ENCODE measurements at regions not wholly inside any gene's neighbourhood (a gene's known extent, or its start where the extent isn't known, plus 50 kb on each side); places are given as distances from the start of the nearest gene placed in this dataset.

GRCh38 chr18:4557502-4557901 is 102.4 kb upstream of the DLGAP1 start:
- Histone ChIP-seq H2AK5ac (ENCODE audit: low read length, severe bottlenecking) (no peak overlapping the region), H3K79me1 (replicated peaks; ENCODE audit: low read length, poor library complexity, severe bottlenecking) (no peaks in the 10 kb centered on the region), H3K27me3 (ENCODE audit: control insufficient read depth in 1 of 2, insufficient read depth in 1 of 2, low read length in 2 of 2) (no peaks in the 10 kb centered on the region), H3K18ac (ENCODE audit: low read depth in 1 of 2, low read length in 2 of 2) (no peak overlapping the region), H3K4me3 (ENCODE audit: insufficient read depth in 1 of 2, low read depth in 1 of 2, low read length in 2 of 2) (no peak overlapping the region), H2BK15ac (ENCODE audit: low read depth, poor library complexity, severe bottlenecking) (no peak overlapping the region), H3K4me2 (ENCODE audit: low read length, poor library complexity, severe bottlenecking) (no peak overlapping the region), H4K91ac (ENCODE audit: low read length) (no peak overlapping the region), H2BK12ac (ENCODE audit: low read length in 2 of 2) (no peak overlapping the region), H3K9me3 (ENCODE audit: control insufficient read depth, low read length) (peaks cover 20% of the 10 kb centered on the region), H3K4ac (ENCODE audit: low read depth in 1 of 2, low read length in 2 of 2) (no peak overlapping the region), H2AFZ (ENCODE audit: low read depth, low read length) (no peak overlapping the region), H3K9ac (ENCODE audit: low read length) (no peak overlapping the region), H2BK5ac (ENCODE audit: low read depth, low read length, poor library complexity, severe bottlenecking) (no peak overlapping the region), H3K4me1 (ENCODE audit: control insufficient read depth, insufficient read depth, low read depth, low read length) (no peaks in the 10 kb centered on the region), H3K27ac (ENCODE audit: low read length, poor library complexity, severe bottlenecking) (no peak overlapping the region), H2BK120ac (ENCODE audit: low read depth, low read length) (no peak overlapping the region), H3K14ac (ENCODE audit: low read length in 2 of 2) (no peak overlapping the region), H3K23ac (ENCODE audit: low read length in 2 of 2) (no peak overlapping the region), H4K8ac (ENCODE audit: low read length) (no peak overlapping the region), H3K36me3 (ENCODE audit: control insufficient read depth in 1 of 2, insufficient read depth in 2 of 2, low read depth in 1 of 2, low read length in 2 of 2) (no peaks in the 10 kb centered on the region)
- WGBS, result no CpG with 5 or more reads among the region's 3 CpGs
- DNase-seq, result no peak

DNA sequence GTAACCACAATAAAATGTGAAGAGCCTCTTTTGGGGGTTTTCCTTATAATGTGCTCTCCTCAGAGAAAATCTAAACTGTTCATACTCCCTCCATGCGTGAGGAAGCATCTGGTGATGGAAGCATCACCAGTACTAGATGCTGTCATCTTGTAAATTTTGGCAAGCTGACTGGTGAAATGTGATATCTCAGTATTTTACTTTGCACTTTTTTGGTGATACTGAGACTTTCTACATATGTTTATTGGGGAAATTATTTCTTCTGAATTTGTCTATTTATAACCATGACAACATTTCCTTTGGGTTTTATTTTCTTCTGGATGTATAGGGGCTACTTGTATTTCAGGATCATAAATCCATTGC is 95.9 kb upstream of the DLGAP1 start:
- H3K4me2 ChIP-seq (ENCODE audit: low read length, poor library complexity, severe bottlenecking), result no peak overlapping the region
- H3K27ac ChIP-seq (ENCODE audit: low read length, poor library complexity, severe bottlenecking), result no peak overlapping the region
- no peaks in the 10 kb centered on the region for H3K36me3 ChIP-seq (ENCODE audit: control insufficient read depth in 1 of 2, insufficient read depth in 2 of 2, low read depth in 1 of 2, low read length in 2 of 2)
- H4K8ac ChIP-seq (ENCODE audit: low read length), result no peak overlapping the region
- no peak overlapping the region for H2BK12ac ChIP-seq (ENCODE audit: low read length in 2 of 2)
- H2AK5ac ChIP-seq (ENCODE audit: low read length, severe bottlenecking), result no peak overlapping the region
- no peak overlapping the region for H3K4me3 ChIP-seq (ENCODE audit: insufficient read depth in 1 of 2, low read depth in 1 of 2, low read length in 2 of 2)
- H2BK120ac ChIP-seq (ENCODE audit: low read depth, low read length), result no peak overlapping the region
- peaks cover 13% of the 10 kb centered on the region for H3K9me3 ChIP-seq (ENCODE audit: control insufficient read depth, low read length)
- H2BK15ac ChIP-seq (ENCODE audit: low read depth, poor library complexity, severe bottlenecking), result no peak overlapping the region
- no CpG with 5 or more reads among the region's 1 CpG for WGBS
- no peak overlapping the region for H4K91ac ChIP-seq (ENCODE audit: low read length)
- H2BK5ac ChIP-seq (ENCODE audit: low read depth, low read length, poor library complexity, severe bottlenecking), result no peak overlapping the region
- H3K27me3 ChIP-seq (ENCODE audit: control insufficient read depth in 1 of 2, insufficient read depth in 1 of 2, low read length in 2 of 2), result no peaks in the 10 kb centered on the region
- H3K4ac ChIP-seq (ENCODE audit: low read depth in 1 of 2, low read length in 2 of 2), result no peak overlapping the region
- H3K23ac ChIP-seq (ENCODE audit: low read length in 2 of 2), result no peak overlapping the region
- no peak for DNase-seq
- H3K79me1 ChIP-seq (replicated peaks; ENCODE audit: low read length, poor library complexity, severe bottlenecking), result no peaks in the 10 kb centered on the region
- no peak overlapping the region for H3K18ac ChIP-seq (ENCODE audit: low read depth in 1 of 2, low read length in 2 of 2)
- no peaks in the 10 kb centered on the region for H3K4me1 ChIP-seq (ENCODE audit: control insufficient read depth, insufficient read depth, low read depth, low read length)
- H2AFZ ChIP-seq (ENCODE audit: low read depth, low read length), result no peak overlapping the region
- no peak overlapping the region for H3K14ac ChIP-seq (ENCODE audit: low read length in 2 of 2)
- no peak overlapping the region for H3K9ac ChIP-seq (ENCODE audit: low read length)

GRCh38 chr18:4549164-4549872 is 94.2 kb upstream of the DLGAP1 start:
- Histone ChIP-seq H2BK12ac (ENCODE audit: low read length in 2 of 2) (no peak overlapping the region), H3K4me1 (ENCODE audit: control insufficient read depth, insufficient read depth, low read depth, low read length) (no peaks in the 10 kb centered on the region), H2BK5ac (ENCODE audit: low read depth, low read length, poor library complexity, severe bottlenecking) (no peak overlapping the region), H3K27ac (ENCODE audit: low read length, poor library complexity, severe bottlenecking) (no peak overlapping the region), H3K9me3 (ENCODE audit: control insufficient read depth, low read length) (peaks cover 13% of the 10 kb centered on the region), H3K27me3 (ENCODE audit: control insufficient read depth in 1 of 2, insufficient read depth in 1 of 2, low read length in 2 of 2) (no peaks in the 10 kb centered on the region), H3K36me3 (ENCODE audit: control insufficient read depth in 1 of 2, insufficient read depth in 2 of 2, low read depth in 1 of 2, low read length in 2 of 2) (no peaks in the 10 kb centered on the region), H2AFZ (ENCODE audit: low read depth, low read length) (no peak overlapping the region), H2BK15ac (ENCODE audit: low read depth, poor library complexity, severe bottlenecking) (no peak overlapping the region), H3K18ac (ENCODE audit: low read depth in 1 of 2, low read length in 2 of 2) (no peak overlapping the region), H3K4ac (ENCODE audit: low read depth in 1 of 2, low read length in 2 of 2) (no peak overlapping the region), H4K8ac (ENCODE audit: low read length) (no peak overlapping the region), H4K91ac (ENCODE audit: low read length) (no peak overlapping the region), H2BK120ac (ENCODE audit: low read depth, low read length) (no peak overlapping the region), H3K4me3 (ENCODE audit: insufficient read depth in 1 of 2, low read depth in 1 of 2, low read length in 2 of 2) (no peak overlapping the region), H3K14ac (ENCODE audit: low read length in 2 of 2) (no peak overlapping the region), H3K9ac (ENCODE audit: low read length) (no peak overlapping the region), H3K4me2 (ENCODE audit: low read length, poor library complexity, severe bottlenecking) (no peak overlapping the region), H3K79me1 (replicated peaks; ENCODE audit: low read length, poor library complexity, severe bottlenecking) (no peaks in the 10 kb centered on the region), H2AK5ac (ENCODE audit: low read length, severe bottlenecking) (no peak overlapping the region), H3K23ac (ENCODE audit: low read length in 2 of 2) (no peak overlapping the region)
- no peak for DNase-seq

- Histone ChIP-seq H3K9ac (ENCODE audit: low read length) (no peak overlapping the region), H2BK5ac (ENCODE audit: low read depth, low read length, poor library complexity, severe bottlenecking) (no peak overlapping the region), H2BK15ac (ENCODE audit: low read depth, poor library complexity, severe bottlenecking) (no peak overlapping the region), H4K8ac (ENCODE audit: low read length) (no peak overlapping the region), H2BK12ac (ENCODE audit: low read length in 2 of 2) (no peak overlapping the region), H3K4me2 (ENCODE audit: low read length, poor library complexity, severe bottlenecking) (no peak overlapping the region), H3K79me1 (replicated peaks; ENCODE audit: low read length, poor library complexity, severe bottlenecking) (no peaks in the 10 kb centered on the region), H2AFZ (ENCODE audit: low read depth, low read length) (no peak overlapping the region), H3K27ac (ENCODE audit: low read length, poor library complexity, severe bottlenecking) (no peak overlapping the region), H3K9me3 (ENCODE audit: control insufficient read depth, low read length) (peaks cover 5% of the 10 kb centered on the region), H3K4me3 (ENCODE audit: insufficient read depth in 1 of 2, low read depth in 1 of 2, low read length in 2 of 2) (no peak overlapping the region), H3K18ac (ENCODE audit: low read depth in 1 of 2, low read length in 2 of 2) (no peak overlapping the region), H3K27me3 (ENCODE audit: control insufficient read depth in 1 of 2, insufficient read depth in 1 of 2, low read length in 2 of 2) (no peaks in the 10 kb centered on the region), H3K36me3 (ENCODE audit: control insufficient read depth in 1 of 2, insufficient read depth in 2 of 2, low read depth in 1 of 2, low read length in 2 of 2) (no peaks in the 10 kb centered on the region), H3K4me1 (ENCODE audit: control insufficient read depth, insufficient read depth, low read depth, low read length) (no peaks in the 10 kb centered on the region), H3K4ac (ENCODE audit: low read depth in 1 of 2, low read length in 2 of 2) (no peak overlapping the region), H3K23ac (ENCODE audit: low read length in 2 of 2) (no peak overlapping the region), H4K91ac (ENCODE audit: low read length) (no peak overlapping the region), H2AK5ac (ENCODE audit: low read length, severe bottlenecking) (no peak overlapping the region), H2BK120ac (ENCODE audit: low read depth, low read length) (no peak overlapping the region), H3K14ac (ENCODE audit: low read length in 2 of 2) (no peak overlapping the region)
- 80% methylated on average over 3 of the region's 6 CpGs for WGBS
- DNase-seq, result no peak
Observed at GRCh38 chr18:4547126-4547525, 92.0 kb upstream of the DLGAP1 start.

Measured in mesenchymal stem cell (in vitro differentiated cells and primary cell).